A549 (cell line): ENCODE measurements at regions not wholly inside any gene's neighbourhood (a gene's known extent, or its start where the extent isn't known, plus 50 kb on each side); places are given as distances from the start of the nearest gene placed in this dataset.

ENCODE experiments used
- ATAC-seq, 2 experiments: fragments of 200-7000 bp in 1 of 2; fragments of >200 bp in 1 of 2; cut with Nextera tagmentation in 1 of 2; cut with Tn5 transposase in 1 of 2; 3 replicates each; pipeline versions ENCODE4 v1.8.0 to v1.9.1; 2018 to 2020; ENCODE audit warnings: mild to moderate bottlenecking in 1 of 2, moderate library complexity in 1 of 2
- CTCF ChIA-PET: fragments of 300-600 bp; sonication (Branson Sonifier 250); formaldehyde crosslinking; extraction: SDS; loops from one replicate; lab custom pipeline; 2021; ENCODE audit warnings: antibody characterized with exemption, inconsistent platforms; lab: Yijun Ruan, JAX
- POLR2A ChIA-PET: fragments of 350-600 bp; formaldehyde crosslinking; extraction: SDS; loops from one replicate; lab custom pipeline; 2021; ENCODE audit warnings: antibody characterized with exemption, inconsistent platforms; lab: Yijun Ruan, JAX
- DNase-seq, 2 experiments: peaks; one replicate each; pipeline versions ENCODE4 v3.0.0 to v3.0.0-alpha.2; 2011 to 2016; ENCODE audit warnings: low read depth in 1 of 2, low spot score in 1 of 2
- FAIRE-seq: peaks from 2 replicates; lab custom pipeline; 2011; peaks lifted over from hg19 to GRCh38; lab: Jason Lieb, UNC
- H3K27ac ChIP-seq, 2 experiments: fragments of >200 bp; sonication (Bioruptor Twin); formaldehyde crosslinking; 3 replicates each; pipeline ENCODE4 v1.5.1; 2016 to 2017
- H3K4me1 ChIP-seq: fragments of >200 bp; sonication (Bioruptor Twin); formaldehyde crosslinking; 3 replicates; pipeline ENCODE4 v1.6.1; 2016
- H3K4me2 ChIP-seq: fragments of >200 bp; sonication (Bioruptor Twin); formaldehyde crosslinking; 3 replicates; pipeline ENCODE4 v1.6.1; 2016
- H3K4me3 ChIP-seq: fragments of >200 bp; sonication (Bioruptor Twin); formaldehyde crosslinking; 3 replicates; pipeline ENCODE4 v1.5.1; 2016
- H3K9me3 ChIP-seq: fragments of >200 bp; sonication (Bioruptor Twin); formaldehyde crosslinking; 3 replicates; pipeline ENCODE4 v1.6.1; 2016
- ATOH8 ChIP-seq: fragments of 250-450 bp; sonication (Bioruptor Pico); IDR thresholded peaks from 2 replicates; pipeline ENCODE4 v1.5.0; 2020; ENCODE audit warnings: low read depth, mild to moderate bottlenecking, moderate library complexity
- CBX8 ChIP-seq: fragments of 200-600 bp; sonication (generic); IDR thresholded peaks from 2 replicates; pipeline ENCODE4 v1.6.1; 2016
- CHD2 ChIP-seq: fragments of 150-350 bp; IDR thresholded peaks from 2 replicates; pipeline ENCODE4 v1.6.1; 2014; ENCODE audit warnings: low read length; ENCODE audit not compliant: partially characterized antibody
- E2F6 ChIP-seq: IDR thresholded peaks from 2 replicates; pipeline ENCODE4 v1.6.1; 2012; ENCODE audit warnings: low read depth, borderline replicate concordance
- EHMT2 ChIP-seq: fragments of 200-600 bp; sonication (generic); IDR thresholded peaks from 2 replicates; pipeline ENCODE4 v1.6.1; 2016; ENCODE audit warnings: antibody characterized with exemption, low read depth, mild to moderate bottlenecking, moderate library complexity
- ELK1 ChIP-seq: fragments of 150-350 bp; IDR thresholded peaks from 2 replicates; pipeline ENCODE4 v1.6.1; 2014; ENCODE audit warnings: low read depth, mild to moderate bottlenecking, low read length
- ESRRA ChIP-seq: fragments of 150-350 bp; IDR thresholded peaks from 2 replicates; pipeline ENCODE4 v1.6.1; 2014; ENCODE audit warnings: mild to moderate bottlenecking, low read length, borderline replicate concordance
- FOSL2 ChIP-seq, 2 experiments: fragments of 450-650 bp in 1 of 2; fragments of >200 bp in 1 of 2; sonication (Bioruptor Twin) in 1 of 2; formaldehyde crosslinking; IDR thresholded peaks; 2 replicates each; pipeline versions ENCODE4 v1.5.0 to v1.6.1; 2016 to 2020; ENCODE audit warnings: mild to moderate bottlenecking in 1 of 2, moderate library complexity in 1 of 2
- FOXS1 ChIP-seq: fragments of 250-450 bp; sonication (Bioruptor Pico); IDR thresholded peaks from 2 replicates; pipeline ENCODE4 v1.5.0; 2020; ENCODE audit warnings: mild to moderate bottlenecking, moderate library complexity
- GATA3 ChIP-seq: IDR thresholded peaks from 2 replicates; pipeline ENCODE4 v1.6.1; 2012; ENCODE audit warnings: borderline replicate concordance
- HEYL ChIP-seq: fragments of 250-450 bp; sonication (Bioruptor Pico); IDR thresholded peaks from 2 replicates; pipeline ENCODE4 v1.8.0; 2021; ENCODE audit warnings: mild to moderate bottlenecking, moderate library complexity
- HOXA7 ChIP-seq: fragments of 250-450 bp; sonication (Bioruptor Pico); IDR thresholded peaks from 2 replicates; pipeline ENCODE4 v1.5.0; 2020; ENCODE audit warnings: mild to moderate bottlenecking, moderate library complexity
- HOXB13 ChIP-seq: fragments of 250-450 bp; sonication (Bioruptor Pico); IDR thresholded peaks from 2 replicates; pipeline ENCODE4 v1.5.0; 2020; ENCODE audit warnings: low read depth, mild to moderate bottlenecking, moderate library complexity
- HOXB5 ChIP-seq: fragments of 250-450 bp; sonication (Bioruptor Pico); IDR thresholded peaks from 2 replicates; pipeline ENCODE4 v1.5.0; 2020; ENCODE audit warnings: mild to moderate bottlenecking, moderate library complexity
- JUNB ChIP-seq: fragments of >200 bp; sonication (Bioruptor Twin); formaldehyde crosslinking; IDR thresholded peaks from 2 replicates; pipeline ENCODE4 v1.6.1; 2016
- KDM5A ChIP-seq: fragments of 200-600 bp; sonication (generic); IDR thresholded peaks from 2 replicates; pipeline ENCODE4 v1.6.1; 2016; ENCODE audit warnings: antibody characterized with exemption, mild to moderate bottlenecking
- MAFK ChIP-seq: fragments of 450-650 bp; IDR thresholded peaks from 2 replicates; pipeline ENCODE4 v1.6.1; 2014; ENCODE audit not compliant: partially characterized antibody
- MYC ChIP-seq: IDR thresholded peaks from 2 replicates; pipeline ENCODE4 v1.6.1; 2012; ENCODE audit warnings: mild to moderate bottlenecking, inconsistent platforms, low read length, improper control_type of control experiment, borderline replicate concordance
- NFE2L2 ChIP-seq: fragments of 150-350 bp; conservative IDR thresholded peaks from 2 replicates; pipeline ENCODE4 v1.6.1; 2014; ENCODE audit warnings: low read length
- NPAS2 ChIP-seq: fragments of 250-450 bp; sonication (Bioruptor Pico); IDR thresholded peaks from 2 replicates; pipeline ENCODE4 v1.8.0; 2022; ENCODE audit warnings: mild to moderate bottlenecking, moderate library complexity, borderline replicate concordance
- PBX3 ChIP-seq: IDR thresholded peaks from 2 replicates; pipeline ENCODE4 v1.6.1; 2012
- PHF8 ChIP-seq: fragments of 200-600 bp; sonication (generic); IDR thresholded peaks from 2 replicates; pipeline ENCODE4 v1.6.1; 2016; ENCODE audit warnings: low read depth, mild to moderate bottlenecking, antibody characterized with exemption, moderate library complexity, borderline replicate concordance
- POLR2A ChIP-seq: IDR thresholded peaks from 2 replicates; pipeline ENCODE4 v1.6.1; 2012; ENCODE audit warnings: mild to moderate bottlenecking, low read length
- RAD21 ChIP-seq, 2 experiments: fragments of >200 bp in 1 of 2; sonication (Bioruptor Twin) in 1 of 2; formaldehyde crosslinking in 1 of 2; IDR thresholded peaks in 1 of 2; conservative IDR thresholded peaks in 1 of 2; 2 replicates in 1 of 2; 3 replicates in 1 of 2; pipeline ENCODE4 v1.6.1; 2012 to 2018; ENCODE audit warnings: inconsistent platforms in 1 of 2
- RARB ChIP-seq: fragments of 250-450 bp; sonication (Bioruptor Pico); IDR thresholded peaks from 2 replicates; pipeline ENCODE4 v1.8.0; 2021; ENCODE audit warnings: mild to moderate bottlenecking, moderate library complexity
- RCOR1 ChIP-seq: fragments of 150-350 bp; IDR thresholded peaks from 2 replicates; pipeline ENCODE4 v1.6.1; 2014; ENCODE audit warnings: antibody characterized with exemption, low read length, low read depth
- SMC3 ChIP-seq: fragments of >200 bp; sonication (Bioruptor Twin); formaldehyde crosslinking; IDR thresholded peaks from 3 replicates; pipeline ENCODE4 v1.6.1; 2018; ENCODE audit warnings: inconsistent platforms
- ZFP36 ChIP-seq: fragments of 450-650 bp; IDR thresholded peaks from 2 replicates; pipeline ENCODE4 v1.6.1; 2014; ENCODE audit warnings: borderline replicate concordance; ENCODE audit not compliant: partially characterized antibody
- WGBS: methylation state at CpG from one replicate; pipeline ENCODE4 v1.1.6; 2017; ENCODE audit errors: missing lambda C conversion rate; 5-methylcytosine and 5-hydroxymethylcytosine counted together

- Histone ChIP-seq H3K27ac (no peak overlapping the region), H3K4me3 (no peak overlapping the region), H3K9me3 (no peaks in the 10 kb centered on the region), H3K4me1 (no peaks in the 10 kb centered on the region), H3K4me2 (no peak overlapping the region)
- FAIRE-seq (no peak), ATAC-seq (no peak), DNase-seq (no peak)
- no peak for TF ChIP-seq ESRRA
- no peak for TF ChIP-seq MYC
- no peak for TF ChIP-seq HEYL (CRISPR knock-in tag)
- TF ChIP-seq NFE2L2, result no peak
- no peak for TF ChIP-seq ATOH8
- TF ChIP-seq RAD21 (conservative IDR thresholded peaks at IDR 0.05 in 1 of 2, IDR thresholded peaks at IDR 0.05 in 1 of 2), result no peak
- no peak for TF ChIP-seq CHD2
- no peak for TF ChIP-seq KDM5A
- TF ChIP-seq ZFP36, result no peak
- no peak for TF ChIP-seq CBX8
- TF ChIP-seq RCOR1, result no peak
- TF ChIP-seq SMC3, result no peak
- no peak for TF ChIP-seq FOXS1 (CRISPR knock-in tag)
- TF ChIP-seq FOSL2 (IDR thresholded peaks at IDR 0.05), result no peak
- TF ChIP-seq FOSL2 (CRISPR knock-in tag; IDR thresholded peaks at IDR 0.05), result no peak
- no peak for TF ChIP-seq E2F6
- TF ChIP-seq JUNB, result no peak
- no peak for TF ChIP-seq NPAS2 (CRISPR knock-in tag)
- TF ChIP-seq PBX3, result no peak
- CTCF ChIA-PET, result interaction anchor here (1.6 kb wide), 1 partner anchor 46 kb away, joined by 3 read pairs; no protein-coding TSS in a partner anchor
- POLR2A ChIA-PET, result no interaction called here
- WGBS, result 96% methylated on average over 2 of the region's 2 CpGs
Observed at GRCh38 chr6:17207281-17207680, 73.9 kb upstream of the RBM24 start.

GRCh38 chr6:17210683-17211082, 70.5 kb upstream of the RBM24 start:
- no peak for FAIRE-seq
- TF ChIP-seq MAFK (no peak), GATA3 (no peak), HOXB5 (CRISPR knock-in tag) (no peak), EHMT2 (no peak), POLR2A (no peak), RARB (no peak), PHF8 (no peak), HOXA7 (CRISPR knock-in tag) (no peak), HOXB13 (CRISPR knock-in tag) (no peak), ELK1 (no peak)
- no peak for ATAC-seq
- no peaks in the 10 kb centered on the region for H3K4me1 ChIP-seq
- no peak for DNase-seq
- no peak overlapping the region for H3K27ac ChIP-seq
- ChIA-PET CTCF (no interaction called here), POLR2A (no interaction called here)
- no peaks in the 10 kb centered on the region for H3K9me3 ChIP-seq
- no peak overlapping the region for H3K4me2 ChIP-seq
- H3K4me3 ChIP-seq, result no peak overlapping the region
- 63% methylated on average over 3 of the region's 3 CpGs for WGBS
